ENCODE measurements at regions not wholly inside any gene's neighbourhood (a gene's known extent, or its start where the extent isn't known, plus 50 kb on each side); places are given as distances from the start of the nearest gene placed in this dataset.

GRCh38 chr4:148874331-148874730 is 432.1 kb upstream of the NR3C2 start:
- intact Hi-C loops (cut with DNase I) = no loop called here
- Histone ChIP-seq H3K4me1 (replicated peaks in 1 of 2) (no peaks in the 10 kb centered on the region), H3K9me3 (replicated peaks in 1 of 3) (no peaks in the 10 kb centered on the region), H3K27ac (no peak overlapping the region), H3K27me3 (no peaks in the 10 kb centered on the region), H3K36me3 (replicated peaks in 1 of 2) (no peaks in the 10 kb centered on the region), H3K4me3 (no peak overlapping the region)
- 5 to 11% (median 9%) methylated on average over 2 of the region's 2 CpGs for WGBS, 4 donors
- no peak for TF ChIP-seq POLR2A (IDR thresholded peaks at IDR 0.05)
- TF ChIP-seq, protein P1, sequence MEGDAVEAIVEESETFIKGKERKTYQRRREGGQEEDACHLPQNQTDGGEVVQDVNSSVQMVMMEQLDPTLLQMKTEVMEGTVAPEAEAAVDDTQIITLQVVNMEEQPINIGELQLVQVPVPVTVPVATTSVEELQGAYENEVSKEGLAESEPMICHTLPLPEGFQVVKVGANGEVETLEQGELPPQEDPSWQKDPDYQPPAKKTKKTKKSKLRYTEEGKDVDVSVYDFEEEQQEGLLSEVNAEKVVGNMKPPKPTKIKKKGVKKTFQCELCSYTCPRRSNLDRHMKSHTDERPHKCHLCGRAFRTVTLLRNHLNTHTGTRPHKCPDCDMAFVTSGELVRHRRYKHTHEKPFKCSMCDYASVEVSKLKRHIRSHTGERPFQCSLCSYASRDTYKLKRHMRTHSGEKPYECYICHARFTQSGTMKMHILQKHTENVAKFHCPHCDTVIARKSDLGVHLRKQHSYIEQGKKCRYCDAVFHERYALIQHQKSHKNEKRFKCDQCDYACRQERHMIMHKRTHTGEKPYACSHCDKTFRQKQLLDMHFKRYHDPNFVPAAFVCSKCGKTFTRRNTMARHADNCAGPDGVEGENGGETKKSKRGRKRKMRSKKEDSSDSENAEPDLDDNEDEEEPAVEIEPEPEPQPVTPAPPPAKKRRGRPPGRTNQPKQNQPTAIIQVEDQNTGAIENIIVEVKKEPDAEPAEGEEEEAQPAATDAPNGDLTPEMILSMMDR (IDR thresholded peaks at IDR 0.05) = no peak
- no peak for DNase-seq

DNA sequence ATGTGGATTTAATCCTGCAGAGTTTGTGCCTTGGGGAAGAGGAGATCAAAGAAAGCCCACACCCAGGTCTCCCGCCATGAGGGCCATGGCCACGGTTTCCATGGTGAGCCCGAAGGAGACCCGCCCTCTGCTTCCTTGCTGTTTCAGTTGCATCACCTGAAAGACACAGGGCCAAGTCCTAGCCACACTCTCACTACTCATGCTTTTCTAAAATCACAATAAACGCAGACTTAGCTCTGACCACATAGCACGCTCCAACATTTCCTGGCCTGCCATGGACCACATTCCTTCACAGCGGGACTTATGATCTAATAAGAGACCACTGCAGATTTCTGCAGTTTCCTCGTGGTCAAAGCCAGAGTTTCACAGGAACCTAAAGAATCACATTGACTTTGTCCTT is 426.0 kb upstream of the NR3C2 start:
- no peak overlapping the region for H3K27ac ChIP-seq
- DNase-seq = no peak
- intact Hi-C loops (cut with DNase I) = no loop called here
- TF ChIP-seq, protein P1 (IDR thresholded peaks at IDR 0.05) = no peak
- no peak for TF ChIP-seq POLR2A (IDR thresholded peaks at IDR 0.05)
- 76 to 83% (median 81%) methylated on average over 8 of the region's 8 CpGs for WGBS, 4 donors
- H3K4me3 ChIP-seq = no peak overlapping the region
- H3K36me3 ChIP-seq (replicated peaks in 1 of 2) = no peaks in the 10 kb centered on the region
- H3K4me1 ChIP-seq (replicated peaks in 1 of 2) = no peaks in the 10 kb centered on the region
- no peaks in the 10 kb centered on the region for H3K27me3 ChIP-seq
- H3K9me3 ChIP-seq (replicated peaks in 1 of 3) = no peaks in the 10 kb centered on the region

DNA sequence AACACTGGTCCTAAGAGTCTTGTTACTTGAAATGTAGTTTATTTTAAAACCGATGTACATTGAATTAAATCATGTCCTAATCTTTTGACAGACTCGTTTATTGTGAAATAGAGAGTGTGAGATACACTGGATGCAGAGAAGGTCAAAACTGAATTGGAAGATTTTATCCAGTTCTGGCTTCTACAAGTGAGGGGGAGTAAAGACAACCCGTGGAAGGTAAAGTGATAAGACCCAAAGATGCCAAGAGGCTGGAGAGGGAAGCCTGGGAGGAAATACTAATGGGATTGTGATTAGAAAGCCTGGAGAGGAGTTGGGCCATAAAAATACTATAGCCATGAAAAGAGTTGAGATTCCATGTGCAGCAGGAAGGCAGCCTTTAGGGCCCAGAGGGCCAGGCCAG is 424.5 kb upstream of the NR3C2 start:
- Histone ChIP-seq H3K27ac (no peak overlapping the region), H3K9me3 (replicated peaks in 1 of 3) (no peaks in the 10 kb centered on the region), H3K4me3 (no peak overlapping the region), H3K27me3 (no peaks in the 10 kb centered on the region), H3K36me3 (replicated peaks in 1 of 2) (no peaks in the 10 kb centered on the region), H3K4me1 (replicated peaks in 1 of 2) (no peaks in the 10 kb centered on the region)
- intact Hi-C loops (cut with DNase I) = no loop called here
- DNase-seq = no peak
- TF ChIP-seq POLR2A (IDR thresholded peaks at IDR 0.05) = no peak
- TF ChIP-seq, protein P1 (IDR thresholded peaks at IDR 0.05) = no peak
- 52 to 64% (median 56%) methylated on average over 3 of the region's 3 CpGs for WGBS, 4 donors

GRCh38 chr4:148857973-148858534 is 415.8 kb upstream of the NR3C2 start:
- no peak overlapping the region for H3K27ac ChIP-seq
- no peak for DNase-seq
- no peaks in the 10 kb centered on the region for H3K27me3 ChIP-seq
- H3K36me3 ChIP-seq (replicated peaks in 1 of 2) = no peaks in the 10 kb centered on the region
- intact Hi-C loops (cut with DNase I) = no loop called here
- H3K9me3 ChIP-seq (replicated peaks in 1 of 3) = no peaks in the 10 kb centered on the region
- 40 to 51% (median 45%) methylated on average over 4 of the region's 4 CpGs for WGBS, 4 donors
- no peak overlapping the region for H3K4me3 ChIP-seq
- TF ChIP-seq, protein P1 (IDR thresholded peaks at IDR 0.05) = no peak
- TF ChIP-seq POLR2A (IDR thresholded peaks at IDR 0.05) = no peak
- H3K4me1 ChIP-seq (replicated peaks in 1 of 2) = no peaks in the 10 kb centered on the region
